ENCODE measurements at regions not wholly inside any gene's neighbourhood (a gene's known extent, or its start where the extent isn't known, plus 50 kb on each side); places are given as distances from the start of the nearest gene placed in this dataset.
"Not testable (repeated sequence)": the region's sequence is repeated elsewhere in the genome, so short reads cannot be mapped to it uniquely, and the experiment has no call there.

GRCh38 chr11:100451801-100452460, 235.2 kb upstream of the ARHGAP42 start:
- TF ChIP-seq CTCF (IDR thresholded peaks at IDR 0.05; ENCODE audit: low read depth, low read length); POLR2A (IDR thresholded peaks at IDR 0.05; ENCODE audit: extremely low read depth, insufficient read length): not testable (repeated sequence)
